ENCODE measurements at regions not wholly inside any gene's neighbourhood (a gene's known extent, or its start where the extent isn't known, plus 50 kb on each side); places are given as distances from the start of the nearest gene placed in this dataset.

DNA sequence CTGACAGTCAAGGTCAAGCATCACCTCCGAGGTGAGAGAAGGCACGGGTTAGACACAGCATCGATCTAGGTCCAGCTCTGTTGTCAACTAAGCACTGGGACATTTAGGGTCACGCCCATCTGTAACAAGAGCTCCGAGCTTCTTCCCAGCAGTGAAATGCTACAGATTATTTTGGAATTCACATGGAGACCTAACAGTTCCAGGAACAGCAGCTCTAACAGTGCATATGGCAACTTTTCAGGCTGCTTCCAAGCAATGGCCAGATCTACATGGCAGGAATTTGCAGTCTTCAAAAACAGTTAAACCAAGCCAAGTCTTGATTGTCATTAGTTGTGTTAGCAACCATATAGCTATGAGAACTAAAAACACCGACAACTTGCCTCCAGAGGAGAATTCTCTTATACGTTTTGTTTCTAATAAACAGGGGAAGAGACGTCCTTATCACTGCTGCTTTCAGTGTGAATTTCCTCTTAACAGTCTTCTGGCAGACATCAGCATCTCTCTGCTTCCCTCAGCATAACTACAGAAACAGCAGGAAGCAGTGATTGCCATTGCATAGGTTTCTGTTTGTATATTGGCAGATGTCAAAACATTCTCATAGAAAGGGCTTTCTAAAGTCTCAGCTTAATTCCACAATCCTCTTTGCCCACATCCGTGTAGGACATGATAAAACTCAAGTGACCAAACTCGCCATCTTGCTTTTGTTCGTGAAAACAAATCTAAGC is 242.1 kb upstream of the DAPK1 start:
- TF ChIP-seq POLR2A (IDR thresholded peaks at IDR 0.05) = no peak
- TF ChIP-seq, protein P1, sequence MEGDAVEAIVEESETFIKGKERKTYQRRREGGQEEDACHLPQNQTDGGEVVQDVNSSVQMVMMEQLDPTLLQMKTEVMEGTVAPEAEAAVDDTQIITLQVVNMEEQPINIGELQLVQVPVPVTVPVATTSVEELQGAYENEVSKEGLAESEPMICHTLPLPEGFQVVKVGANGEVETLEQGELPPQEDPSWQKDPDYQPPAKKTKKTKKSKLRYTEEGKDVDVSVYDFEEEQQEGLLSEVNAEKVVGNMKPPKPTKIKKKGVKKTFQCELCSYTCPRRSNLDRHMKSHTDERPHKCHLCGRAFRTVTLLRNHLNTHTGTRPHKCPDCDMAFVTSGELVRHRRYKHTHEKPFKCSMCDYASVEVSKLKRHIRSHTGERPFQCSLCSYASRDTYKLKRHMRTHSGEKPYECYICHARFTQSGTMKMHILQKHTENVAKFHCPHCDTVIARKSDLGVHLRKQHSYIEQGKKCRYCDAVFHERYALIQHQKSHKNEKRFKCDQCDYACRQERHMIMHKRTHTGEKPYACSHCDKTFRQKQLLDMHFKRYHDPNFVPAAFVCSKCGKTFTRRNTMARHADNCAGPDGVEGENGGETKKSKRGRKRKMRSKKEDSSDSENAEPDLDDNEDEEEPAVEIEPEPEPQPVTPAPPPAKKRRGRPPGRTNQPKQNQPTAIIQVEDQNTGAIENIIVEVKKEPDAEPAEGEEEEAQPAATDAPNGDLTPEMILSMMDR (IDR thresholded peaks at IDR 0.05) = no peak
